ENCODE measurements at regions not wholly inside any gene's neighbourhood (a gene's known extent, or its start where the extent isn't known, plus 50 kb on each side); places are given as distances from the start of the nearest gene placed in this dataset.

DNA sequence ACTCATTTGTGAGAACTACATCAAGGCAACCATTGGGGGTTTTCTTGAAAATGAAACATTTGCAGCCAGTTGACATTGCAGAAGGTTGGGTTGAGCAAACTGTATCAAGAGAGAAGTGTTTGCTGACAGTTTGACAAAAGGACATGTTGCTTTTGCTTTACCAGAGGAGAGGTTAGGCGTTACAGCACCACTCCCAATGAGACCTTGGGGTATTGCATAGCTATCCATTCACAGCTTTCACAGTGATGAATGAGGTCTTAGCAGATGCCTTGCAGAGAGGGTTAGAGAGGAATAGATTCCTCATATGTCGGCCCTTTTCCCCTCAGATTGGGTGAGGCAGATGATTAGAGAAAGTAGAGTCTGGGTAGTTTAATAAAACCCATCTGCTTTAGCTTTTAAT lies 988.9 kb upstream of the FLRT2 start:
- TF ChIP-seq, protein P1, sequence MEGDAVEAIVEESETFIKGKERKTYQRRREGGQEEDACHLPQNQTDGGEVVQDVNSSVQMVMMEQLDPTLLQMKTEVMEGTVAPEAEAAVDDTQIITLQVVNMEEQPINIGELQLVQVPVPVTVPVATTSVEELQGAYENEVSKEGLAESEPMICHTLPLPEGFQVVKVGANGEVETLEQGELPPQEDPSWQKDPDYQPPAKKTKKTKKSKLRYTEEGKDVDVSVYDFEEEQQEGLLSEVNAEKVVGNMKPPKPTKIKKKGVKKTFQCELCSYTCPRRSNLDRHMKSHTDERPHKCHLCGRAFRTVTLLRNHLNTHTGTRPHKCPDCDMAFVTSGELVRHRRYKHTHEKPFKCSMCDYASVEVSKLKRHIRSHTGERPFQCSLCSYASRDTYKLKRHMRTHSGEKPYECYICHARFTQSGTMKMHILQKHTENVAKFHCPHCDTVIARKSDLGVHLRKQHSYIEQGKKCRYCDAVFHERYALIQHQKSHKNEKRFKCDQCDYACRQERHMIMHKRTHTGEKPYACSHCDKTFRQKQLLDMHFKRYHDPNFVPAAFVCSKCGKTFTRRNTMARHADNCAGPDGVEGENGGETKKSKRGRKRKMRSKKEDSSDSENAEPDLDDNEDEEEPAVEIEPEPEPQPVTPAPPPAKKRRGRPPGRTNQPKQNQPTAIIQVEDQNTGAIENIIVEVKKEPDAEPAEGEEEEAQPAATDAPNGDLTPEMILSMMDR (IDR thresholded peaks at IDR 0.05; ENCODE audit: low read depth, low read length): no peak
- no peak overlapping the region for H3K4me3 ChIP-seq (ENCODE audit: low read depth, low read length)

DNA sequence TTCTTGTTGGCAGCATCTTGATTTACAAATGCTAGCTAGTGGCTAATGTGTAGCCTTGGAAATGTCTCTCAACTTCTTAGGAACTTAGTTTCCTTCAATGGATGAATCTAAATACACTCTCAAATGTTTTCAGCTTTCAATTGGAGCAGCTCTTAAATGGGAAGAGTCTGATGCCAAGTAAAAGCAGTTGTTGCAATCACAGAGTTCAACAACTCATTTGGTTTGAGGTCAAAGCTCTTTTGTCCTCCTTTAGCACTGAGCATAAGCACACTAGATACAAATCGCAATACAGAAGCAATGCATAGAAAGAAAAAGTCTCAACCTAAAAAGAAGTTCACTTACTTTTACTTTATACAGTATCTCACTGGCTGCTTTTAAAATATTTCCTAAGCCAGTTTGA lies 986.1 kb upstream of the FLRT2 start:
- H3K4me3 ChIP-seq (ENCODE audit: low read depth, low read length): no peak overlapping the region
- TF ChIP-seq, protein P1 (IDR thresholded peaks at IDR 0.05; ENCODE audit: low read depth, low read length): no peak

DNA sequence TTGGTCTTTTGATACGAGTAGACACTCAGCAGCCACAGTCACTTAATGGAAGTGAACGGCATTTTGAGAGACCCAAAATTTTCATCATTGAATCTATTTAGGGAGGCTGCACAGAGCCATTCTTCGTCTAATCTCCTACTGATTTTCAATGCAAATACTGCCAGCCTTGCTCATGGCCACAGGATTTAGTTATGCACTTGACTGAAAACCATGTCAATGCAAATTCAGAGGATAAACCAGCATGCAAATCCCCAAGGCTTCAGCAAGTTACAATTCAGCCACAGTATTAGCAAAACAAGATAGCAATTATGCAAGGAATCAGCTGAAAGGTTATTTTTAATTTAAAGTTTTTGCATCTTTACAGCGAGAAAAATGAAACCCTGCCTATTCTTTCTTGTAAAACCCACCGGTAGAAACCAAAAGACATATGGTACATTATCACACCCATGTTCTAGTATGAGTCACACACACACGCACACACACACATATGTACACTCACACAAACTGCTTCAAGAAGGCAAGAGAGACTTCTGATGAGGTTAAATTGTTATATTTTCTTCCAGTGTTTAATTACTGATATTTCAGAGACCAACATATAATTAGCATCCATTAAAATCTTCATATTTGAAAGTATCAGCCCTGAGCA lies 985.3 kb upstream of the FLRT2 start:
- no peak overlapping the region for H3K4me3 ChIP-seq (ENCODE audit: low read depth, low read length)
- TF ChIP-seq, protein P1 (IDR thresholded peaks at IDR 0.05; ENCODE audit: low read depth, low read length): no peak

DNA sequence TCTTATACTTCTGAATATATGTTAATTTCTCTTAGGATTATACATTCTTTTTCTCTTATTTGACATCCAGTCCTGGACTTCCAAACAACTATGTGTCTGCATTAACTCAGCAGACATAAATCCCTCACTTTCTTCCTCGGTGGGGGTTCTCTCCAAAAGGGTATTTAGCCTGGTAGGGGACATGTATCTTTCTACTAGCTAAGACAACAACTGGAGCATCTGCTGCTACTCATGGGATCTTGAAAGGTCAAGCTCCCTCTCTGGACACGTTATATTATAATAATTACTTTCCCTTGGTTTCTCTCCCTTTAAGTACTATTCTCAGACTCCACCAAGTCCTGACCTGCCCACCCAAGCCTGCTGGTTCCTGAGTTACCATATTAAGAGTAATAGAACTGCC lies 983.7 kb upstream of the FLRT2 start:
- TF ChIP-seq, protein P1 (IDR thresholded peaks at IDR 0.05; ENCODE audit: low read depth, low read length): no peak
- H3K4me3 ChIP-seq (ENCODE audit: low read depth, low read length): no peak overlapping the region

DNA sequence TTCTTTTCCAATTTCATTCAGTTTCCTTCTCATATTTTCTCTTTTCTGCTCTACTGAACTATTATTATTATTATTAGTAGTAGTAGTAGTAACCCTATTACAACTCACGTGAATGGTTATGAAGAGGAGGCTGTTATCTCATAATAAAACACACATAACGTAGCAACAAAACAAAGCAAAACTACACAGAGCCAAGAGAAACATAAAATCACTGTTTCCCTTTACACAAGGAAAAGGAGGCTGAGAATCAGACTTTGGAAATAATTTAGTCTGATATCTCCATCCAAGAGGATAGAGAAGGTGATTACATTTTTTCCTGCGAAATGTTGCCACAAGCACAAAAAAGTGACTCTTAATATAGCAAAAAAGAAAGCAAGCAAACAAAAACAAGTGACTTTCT lies 975.8 kb upstream of the FLRT2 start:
- no peak overlapping the region for H3K4me3 ChIP-seq (ENCODE audit: low read depth, low read length)
- TF ChIP-seq, protein P1 (IDR thresholded peaks at IDR 0.05; ENCODE audit: low read depth, low read length): no peak

DNA sequence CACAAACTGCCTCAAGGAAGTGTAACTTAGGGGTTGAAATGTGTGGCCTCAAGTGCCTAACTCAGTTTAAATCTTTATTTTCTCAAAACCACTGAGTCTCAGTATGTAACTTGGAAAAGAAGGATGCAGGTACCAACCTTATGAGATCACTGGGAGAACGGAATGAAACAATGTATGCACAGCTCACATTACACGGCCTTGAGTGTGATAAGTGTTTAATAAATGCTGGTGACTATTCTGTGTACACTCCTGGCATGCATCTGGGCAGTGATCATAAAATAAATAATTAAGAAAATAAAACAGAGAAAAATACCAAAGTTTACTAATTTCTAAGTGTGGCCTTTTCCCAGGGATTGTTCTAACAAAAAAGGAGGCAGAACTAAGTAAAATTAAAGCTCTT lies 974.5 kb upstream of the FLRT2 start:
- TF ChIP-seq, protein P1 (IDR thresholded peaks at IDR 0.05; ENCODE audit: low read depth, low read length): no peak
- H3K4me3 ChIP-seq (ENCODE audit: low read depth, low read length): no peak overlapping the region

DNA sequence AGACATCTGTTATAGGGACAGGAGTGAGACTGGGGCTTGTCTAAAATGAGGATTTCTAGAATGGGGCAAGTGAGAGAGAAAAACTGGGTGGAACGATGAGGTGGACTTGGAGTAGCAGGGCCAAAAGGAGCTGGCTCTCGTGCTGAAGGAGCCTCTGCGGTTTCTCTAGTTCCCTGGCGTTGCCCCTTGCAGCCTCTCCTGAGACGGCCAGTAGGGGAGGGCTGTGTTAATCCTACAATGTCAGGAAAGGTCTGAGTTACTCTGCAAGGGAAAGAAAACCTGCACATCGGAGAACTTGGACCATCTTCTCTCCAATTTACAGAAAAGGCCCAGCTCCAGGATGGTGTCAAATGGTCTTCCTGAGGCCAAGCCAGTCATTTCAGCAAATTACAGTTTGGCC lies 963.8 kb upstream of the FLRT2 start:
- H3K4me3 ChIP-seq (ENCODE audit: low read depth, low read length): no peak overlapping the region
- TF ChIP-seq, protein P1 (IDR thresholded peaks at IDR 0.05; ENCODE audit: low read depth, low read length): no peak

Measured in WI38 (cell line).